Hepatocyte (in vitro differentiated cells): ENCODE measurements at regions not wholly inside any gene's neighbourhood (a gene's known extent, or its start where the extent isn't known, plus 50 kb on each side); places are given as distances from the start of the nearest gene placed in this dataset.

Source experiments
- DNase-seq: peaks from one replicate; pipeline ENCODE4 v3.0.0-alpha.2; 2016; ENCODE audit warnings: low spot score
- H2AFZ ChIP-seq: fragments of 200-600 bp; sonication (generic); 2 replicates; pipeline ENCODE4 v1.6.0; 2016; ENCODE audit warnings: antibody characterized with exemption, mild to moderate bottlenecking
- H3K27ac ChIP-seq: fragments of 200-600 bp; sonication (generic); 2 replicates; pipeline ENCODE4 v1.5.1; 2016; ENCODE audit warnings: mild to moderate bottlenecking
- H3K27me3 ChIP-seq: fragments of 200-600 bp; sonication (generic); 2 replicates; pipeline ENCODE4 v1.6.1; 2016
- H3K36me3 ChIP-seq: fragments of 200-600 bp; sonication (generic); replicated peaks from 2 replicates; pipeline ENCODE4 v1.5.1; 2016; ENCODE audit warnings: low read depth; ENCODE audit not compliant: insufficient read depth
- H3K4me1 ChIP-seq: fragments of 200-600 bp; sonication (generic); 2 replicates; pipeline ENCODE4 v1.5.1; 2016; ENCODE audit warnings: mild to moderate bottlenecking, moderate library complexity; ENCODE audit not compliant: insufficient read depth
- H3K4me2 ChIP-seq: fragments of 200-600 bp; sonication (generic); 2 replicates; pipeline ENCODE4 v1.6.0; 2016
- H3K4me3 ChIP-seq: fragments of 200-600 bp; sonication (generic); 2 replicates; pipeline ENCODE4 v1.5.1; 2016; ENCODE audit warnings: mild to moderate bottlenecking
- H3K79me2 ChIP-seq: fragments of 200-600 bp; sonication (generic); 2 replicates; pipeline ENCODE4 v1.6.0; 2017; ENCODE audit warnings: mild to moderate bottlenecking
- H3K9me2 ChIP-seq: fragments of 200-600 bp; sonication (generic); replicated peaks from 2 replicates; pipeline ENCODE4 v1.6.0; 2017; ENCODE audit warnings: mild to moderate bottlenecking; ENCODE audit not compliant: insufficient read depth
- H3K9me3 ChIP-seq: fragments of 200-600 bp; sonication (generic); 2 replicates; pipeline ENCODE4 v1.5.1; 2016; ENCODE audit warnings: low read depth, mild to moderate bottlenecking
- H4K20me1 ChIP-seq: fragments of 200-600 bp; sonication (generic); 2 replicates; pipeline ENCODE4 v1.6.0; 2016; ENCODE audit warnings: mild to moderate bottlenecking; ENCODE audit not compliant: insufficient read depth, poor library complexity, severe bottlenecking
- EZH2 ChIP-seq: fragments of 200-600 bp; sonication (generic); IDR thresholded peaks from 2 replicates; pipeline ENCODE4 v1.6.1; 2016; ENCODE audit warnings: antibody characterized with exemption, mild to moderate bottlenecking, borderline replicate concordance
- EZH2phosphoT487 ChIP-seq: fragments of 200-600 bp; sonication (generic); IDR thresholded peaks from one replicate; pipeline ENCODE4 v1.6.1; 2018; ENCODE audit warnings: antibody characterized with exemption, mild to moderate bottlenecking, low read depth, moderate library complexity; ENCODE audit not compliant: unreplicated experiment, severe bottlenecking
- WGBS: methylation state at CpG from one replicate; pipeline ENCODE4 v1.1.6; 2016; ENCODE audit warnings: low lambda C conversion rate; ENCODE audit errors: missing lambda C conversion rate; 5-methylcytosine and 5-hydroxymethylcytosine counted together
- TF ChIP-seq, protein P1 (sequence below): fragments of 200-600 bp; sonication (generic); IDR thresholded peaks from 2 replicates; pipeline ENCODE4 v1.5.1; 2016; ENCODE audit warnings: antibody characterized with exemption, mild to moderate bottlenecking; ENCODE audit not compliant: poor library complexity

GRCh38 chr2:20930928-20931327 is 108.0 kb upstream of the LDAH start:
- no peaks in the 10 kb centered on the region for H4K20me1 ChIP-seq
- H3K79me2 ChIP-seq = no peaks in the 10 kb centered on the region
- WGBS = 31% methylated on average over 3 of the region's 3 CpGs
- H3K36me3 ChIP-seq = no peaks in the 10 kb centered on the region
- H3K4me3 ChIP-seq = no peak overlapping the region
- no peak overlapping the region for H2AFZ ChIP-seq
- peak; percentile 52 for DNase-seq
- H3K9me2 ChIP-seq = no peaks in the 10 kb centered on the region
- no peaks in the 10 kb centered on the region for H3K9me3 ChIP-seq
- no peak overlapping the region for H3K27ac ChIP-seq
- TF ChIP-seq, protein P1, sequence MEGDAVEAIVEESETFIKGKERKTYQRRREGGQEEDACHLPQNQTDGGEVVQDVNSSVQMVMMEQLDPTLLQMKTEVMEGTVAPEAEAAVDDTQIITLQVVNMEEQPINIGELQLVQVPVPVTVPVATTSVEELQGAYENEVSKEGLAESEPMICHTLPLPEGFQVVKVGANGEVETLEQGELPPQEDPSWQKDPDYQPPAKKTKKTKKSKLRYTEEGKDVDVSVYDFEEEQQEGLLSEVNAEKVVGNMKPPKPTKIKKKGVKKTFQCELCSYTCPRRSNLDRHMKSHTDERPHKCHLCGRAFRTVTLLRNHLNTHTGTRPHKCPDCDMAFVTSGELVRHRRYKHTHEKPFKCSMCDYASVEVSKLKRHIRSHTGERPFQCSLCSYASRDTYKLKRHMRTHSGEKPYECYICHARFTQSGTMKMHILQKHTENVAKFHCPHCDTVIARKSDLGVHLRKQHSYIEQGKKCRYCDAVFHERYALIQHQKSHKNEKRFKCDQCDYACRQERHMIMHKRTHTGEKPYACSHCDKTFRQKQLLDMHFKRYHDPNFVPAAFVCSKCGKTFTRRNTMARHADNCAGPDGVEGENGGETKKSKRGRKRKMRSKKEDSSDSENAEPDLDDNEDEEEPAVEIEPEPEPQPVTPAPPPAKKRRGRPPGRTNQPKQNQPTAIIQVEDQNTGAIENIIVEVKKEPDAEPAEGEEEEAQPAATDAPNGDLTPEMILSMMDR = no peak
- TF ChIP-seq EZH2phosphoT487 (no peak), EZH2 (no peak)
- no peaks in the 10 kb centered on the region for H3K4me1 ChIP-seq
- H3K4me2 ChIP-seq = no peak overlapping the region
- H3K27me3 ChIP-seq = no peaks in the 10 kb centered on the region

- Histone ChIP-seq H3K9me2 (no peaks in the 10 kb centered on the region), H4K20me1 (no peaks in the 10 kb centered on the region), H3K4me2 (no peak overlapping the region), H2AFZ (no peak overlapping the region), H3K27me3 (no peaks in the 10 kb centered on the region), H3K4me1 (no peaks in the 10 kb centered on the region), H3K27ac (no peak overlapping the region), H3K4me3 (no peak overlapping the region), H3K9me3 (no peaks in the 10 kb centered on the region), H3K79me2 (no peaks in the 10 kb centered on the region), H3K36me3 (no peaks in the 10 kb centered on the region)
- TF ChIP-seq, protein P1 = no peak
- TF ChIP-seq EZH2 (no peak), EZH2phosphoT487 (no peak)
- no peak for DNase-seq
These were observed 106.8 kb upstream of the LDAH start for GRCh38 chr2:20929721-20930120.

GRCh38 chr2:20928617-20929016 is 105.7 kb upstream of the LDAH start:
- no peak overlapping the region for H3K4me3 ChIP-seq

More at GRCh38 chr2:20928617-20929016, 105.7 kb upstream of the LDAH start:
- Histone ChIP-seq H3K4me2 (no peak overlapping the region), H3K27me3 (no peaks in the 10 kb centered on the region), H3K9me2 (no peaks in the 10 kb centered on the region), H3K9me3 (no peaks in the 10 kb centered on the region), H2AFZ (no peak overlapping the region), H3K36me3 (no peaks in the 10 kb centered on the region), H3K27ac (no peak overlapping the region), H4K20me1 (no peaks in the 10 kb centered on the region), H3K4me1 (no peaks in the 10 kb centered on the region), H3K79me2 (no peaks in the 10 kb centered on the region)
- DNase-seq = no peak
- TF ChIP-seq, protein P1 = no peak
- TF ChIP-seq EZH2phosphoT487 (no peak), EZH2 (no peak)
- 85% methylated on average over 3 of the region's 3 CpGs for WGBS
